Psoas muscle (tissue), 7 donors: ENCODE measurements at regions not wholly inside any gene's neighbourhood (a gene's known extent, or its start where the extent isn't known, plus 50 kb on each side); places are given as distances from the start of the nearest gene placed in this dataset.

ENCODE experiments used
- ATAC-seq, 4 donors: fragments of 200-7000 bp; cut with Tn5 transposase; one replicate each; pipeline ENCODE4 v1.9.1; 2020; ENCODE audit warnings: moderate library complexity in 3 of 4, mild to moderate bottlenecking in 2 of 4
- DNase-seq, 2 donors: peaks; one replicate each; pipeline ENCODE4 v3.0.0-alpha.2; 2020
- H3K27ac ChIP-seq: fragments of 200-600 bp; one replicate; pipeline ENCODE4 v1.8.0; 2022
- H3K27me3 ChIP-seq, 3 donors: fragments of 200-600 bp in 1 of 3; one replicate each; pipeline versions ENCODE4 v1.6.1 to v1.8.0; 2013 to 2022; ENCODE audit warnings: low read length in 2 of 3, mild to moderate bottlenecking in 2 of 3, moderate library complexity in 1 of 3; ENCODE audit not compliant: insufficient read depth in 3 of 3
- H3K36me3 ChIP-seq, 2 donors: fragments of 200-600 bp in 1 of 2; one replicate each; pipeline versions ENCODE4 v1.6.1 to v1.8.0; 2013 to 2022; ENCODE audit warnings: low read depth in 1 of 2, mild to moderate bottlenecking in 1 of 2, moderate library complexity in 1 of 2; ENCODE audit not compliant: insufficient read depth in 1 of 2
- H3K4me1 ChIP-seq: fragments of 200-600 bp; one replicate; pipeline ENCODE4 v1.8.0; 2022
- H3K4me3 ChIP-seq: fragments of 200-600 bp; one replicate; pipeline ENCODE4 v1.8.0; 2022; ENCODE audit warnings: mild to moderate bottlenecking
- H3K9me3 ChIP-seq: fragments of 200-600 bp; one replicate; pipeline ENCODE4 v1.8.0; 2022
- CTCF ChIP-seq: fragments of 200-600 bp; IDR thresholded peaks from one replicate; pipeline ENCODE4 v1.8.0; 2022; ENCODE audit warnings: antibody characterized with exemption
- WGBS, 3 donors: extraction: QIAGEN DNeasy Blood & Tissue Kit; methylation state at CpG; one replicate each; pipeline versions ENCODE4 v1.1.6 to v1.1.7; 2013; 5-methylcytosine and 5-hydroxymethylcytosine counted together
- intact Hi-C, 2 donors: fragments of 100-400 bp; cut with DNase I; formaldehyde crosslinking; loops; one replicate each; pipeline versions ENCODE4 v1.11.0 to v1.14.2; 2022
- donor health status: healthy with polysubstance abuse.
- donor health status: DM: no; HTN: no; CAD: no; lungs with moderate emphysema.
- donor health status: Bipolar disorder and iron deficiency.
- donor health status: healthy.
- donor health status: DM: yes; HTN: yes; CAD: no.
- donor health status: DM: no; HTN: no; CAD: no.
- donor health status: DM: yes; HTN: yes; CAD: no.

GRCh38 chr1:218570456-218570855 is 225.3 kb downstream of the TGFB2 start:
- Histone ChIP-seq H3K4me1 (no peaks in the 10 kb centered on the region), H3K36me3 (no peaks in the 10 kb centered on the region), H3K4me3 (no peak overlapping the region), H3K27ac (no peak overlapping the region), H3K9me3 (no peaks in the 10 kb centered on the region), H3K27me3 (no peaks in the 10 kb centered on the region)
- TF ChIP-seq CTCF, result no peak
- DNase-seq (no peak), ATAC-seq (no peak)
- intact Hi-C loops, result no loop called here
- 96 to 97% (median 97%) methylated on average over 2 of the region's 2 CpGs for WGBS, 3 donors

- no peak for ATAC-seq
- Histone ChIP-seq H3K27ac (no peak overlapping the region), H3K9me3 (no peaks in the 10 kb centered on the region), H3K27me3 (no peaks in the 10 kb centered on the region), H3K36me3 (no peaks in the 10 kb centered on the region), H3K4me1 (no peaks in the 10 kb centered on the region), H3K4me3 (no peak overlapping the region)
- no peak for DNase-seq
- WGBS, 3 donors, result 60 to 73% (median 63%) methylated on average over 6 of the region's 6 CpGs
- TF ChIP-seq CTCF, result no peak
- intact Hi-C loops, result no loop called here
Measured at GRCh38 chr1:218571491-218571890, 226.4 kb downstream of the TGFB2 start.

- no peak for DNase-seq
- Histone ChIP-seq H3K27ac (no peak overlapping the region), H3K4me1 (no peaks in the 10 kb centered on the region), H3K36me3 (no peaks in the 10 kb centered on the region), H3K27me3 (no peaks in the 10 kb centered on the region), H3K4me3 (no peak overlapping the region), H3K9me3 (no peaks in the 10 kb centered on the region)
- no peak for ATAC-seq
- intact Hi-C loops, result no loop called here
- no peak for TF ChIP-seq CTCF
- 55 to 59% (median 58%) methylated on average over 4 of the region's 4 CpGs for WGBS, 3 donors
Measured at GRCh38 chr1:218572050-218572449, 226.9 kb downstream of the TGFB2 start.

- Histone ChIP-seq H3K27ac (no peak overlapping the region), H3K9me3 (no peaks in the 10 kb centered on the region), H3K4me3 (no peak overlapping the region), H3K27me3 (no peaks in the 10 kb centered on the region), H3K4me1 (no peaks in the 10 kb centered on the region), H3K36me3 (no peaks in the 10 kb centered on the region)
- ATAC-seq, result no peak
- no peak for TF ChIP-seq CTCF
- intact Hi-C loops, result no loop called here
- DNase-seq, result no peak
- WGBS, 3 donors, result 71 to 85% (median 72%) methylated on average over 2 of the region's 2 CpGs
Measured at GRCh38 chr1:218573925-218574324, 228.8 kb downstream of the TGFB2 start.

GRCh38 chr1:218575079-218575478 is 229.9 kb downstream of the TGFB2 start:
- H3K4me1 ChIP-seq, result no peaks in the 10 kb centered on the region
- intact Hi-C loops, result no loop called here
- H3K9me3 ChIP-seq, result no peaks in the 10 kb centered on the region
- no peak overlapping the region for H3K27ac ChIP-seq
- TF ChIP-seq CTCF, result no peak
- WGBS, 3 donors, result 85 to 97% (median 91%) methylated on average over 1 of the region's 1 CpG
- no peak overlapping the region for H3K4me3 ChIP-seq
- H3K27me3 ChIP-seq, result no peaks in the 10 kb centered on the region
- H3K36me3 ChIP-seq, result no peaks in the 10 kb centered on the region
- ATAC-seq (no peak), DNase-seq (no peak)
